ENCODE measurements at regions not wholly inside any gene's neighbourhood (a gene's known extent, or its start where the extent isn't known, plus 50 kb on each side); places are given as distances from the start of the nearest gene placed in this dataset.

DNA sequence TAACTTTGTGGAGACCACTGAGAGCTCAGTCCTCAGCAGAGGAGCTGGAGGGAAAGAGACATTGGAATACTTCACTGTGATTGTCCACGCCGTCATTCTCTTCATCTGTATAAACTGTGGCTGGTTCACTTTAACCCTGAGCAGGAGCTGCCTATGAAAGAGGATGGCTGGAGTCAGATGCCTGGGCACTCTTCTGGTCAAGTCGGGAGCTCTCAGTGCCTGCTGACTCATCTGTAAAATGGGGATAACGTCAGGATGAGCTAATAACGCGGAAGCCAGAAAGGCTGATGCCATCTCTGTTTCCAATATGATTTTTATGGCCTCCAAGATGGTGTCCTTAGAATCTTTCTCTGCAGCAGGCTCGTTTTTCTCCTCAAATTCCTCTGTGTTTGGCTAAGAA lies 51.6 kb upstream of the MRPS22 start:
- Histone ChIP-seq H3K36me3 (no peaks in the 10 kb centered on the region), H3K9me3 (no peaks in the 10 kb centered on the region), H3K27ac (no peak overlapping the region), H3K27me3 (peaks cover 6% of the 10 kb centered on the region), H3K4me1 (no peaks in the 10 kb centered on the region), H3K4me3 (no peak overlapping the region)
- in situ Hi-C loops (cut with MboI; ENCODE audit: low pct_ligation_motif_present in 1 of 4, low pct_unique_long_range_greater_than_20kb in 1 of 4, low sequenced_read_pairs in 3 of 4), result no loop called here
- DNase-seq, result no peak
- WGBS, 2 donors (ENCODE audit: low coverage in 1 of 2), result 52 to 78% methylated on average over 4 to 7 of the region's 7 CpGs
- TF ChIP-seq POLR2A (IDR thresholded peaks at IDR 0.05) (no peak), POLR2AphosphoS5 (IDR thresholded peaks at IDR 0.05) (no peak), EP300 (IDR thresholded peaks at IDR 0.05; ENCODE audit: low read depth) (no peak)
- TF ChIP-seq, protein P1, sequence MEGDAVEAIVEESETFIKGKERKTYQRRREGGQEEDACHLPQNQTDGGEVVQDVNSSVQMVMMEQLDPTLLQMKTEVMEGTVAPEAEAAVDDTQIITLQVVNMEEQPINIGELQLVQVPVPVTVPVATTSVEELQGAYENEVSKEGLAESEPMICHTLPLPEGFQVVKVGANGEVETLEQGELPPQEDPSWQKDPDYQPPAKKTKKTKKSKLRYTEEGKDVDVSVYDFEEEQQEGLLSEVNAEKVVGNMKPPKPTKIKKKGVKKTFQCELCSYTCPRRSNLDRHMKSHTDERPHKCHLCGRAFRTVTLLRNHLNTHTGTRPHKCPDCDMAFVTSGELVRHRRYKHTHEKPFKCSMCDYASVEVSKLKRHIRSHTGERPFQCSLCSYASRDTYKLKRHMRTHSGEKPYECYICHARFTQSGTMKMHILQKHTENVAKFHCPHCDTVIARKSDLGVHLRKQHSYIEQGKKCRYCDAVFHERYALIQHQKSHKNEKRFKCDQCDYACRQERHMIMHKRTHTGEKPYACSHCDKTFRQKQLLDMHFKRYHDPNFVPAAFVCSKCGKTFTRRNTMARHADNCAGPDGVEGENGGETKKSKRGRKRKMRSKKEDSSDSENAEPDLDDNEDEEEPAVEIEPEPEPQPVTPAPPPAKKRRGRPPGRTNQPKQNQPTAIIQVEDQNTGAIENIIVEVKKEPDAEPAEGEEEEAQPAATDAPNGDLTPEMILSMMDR (IDR thresholded peaks at IDR 0.05), result no peak
- intact Hi-C loops (cut with DNase I; ENCODE audit: low total_unique reads), result no loop called here

DNA sequence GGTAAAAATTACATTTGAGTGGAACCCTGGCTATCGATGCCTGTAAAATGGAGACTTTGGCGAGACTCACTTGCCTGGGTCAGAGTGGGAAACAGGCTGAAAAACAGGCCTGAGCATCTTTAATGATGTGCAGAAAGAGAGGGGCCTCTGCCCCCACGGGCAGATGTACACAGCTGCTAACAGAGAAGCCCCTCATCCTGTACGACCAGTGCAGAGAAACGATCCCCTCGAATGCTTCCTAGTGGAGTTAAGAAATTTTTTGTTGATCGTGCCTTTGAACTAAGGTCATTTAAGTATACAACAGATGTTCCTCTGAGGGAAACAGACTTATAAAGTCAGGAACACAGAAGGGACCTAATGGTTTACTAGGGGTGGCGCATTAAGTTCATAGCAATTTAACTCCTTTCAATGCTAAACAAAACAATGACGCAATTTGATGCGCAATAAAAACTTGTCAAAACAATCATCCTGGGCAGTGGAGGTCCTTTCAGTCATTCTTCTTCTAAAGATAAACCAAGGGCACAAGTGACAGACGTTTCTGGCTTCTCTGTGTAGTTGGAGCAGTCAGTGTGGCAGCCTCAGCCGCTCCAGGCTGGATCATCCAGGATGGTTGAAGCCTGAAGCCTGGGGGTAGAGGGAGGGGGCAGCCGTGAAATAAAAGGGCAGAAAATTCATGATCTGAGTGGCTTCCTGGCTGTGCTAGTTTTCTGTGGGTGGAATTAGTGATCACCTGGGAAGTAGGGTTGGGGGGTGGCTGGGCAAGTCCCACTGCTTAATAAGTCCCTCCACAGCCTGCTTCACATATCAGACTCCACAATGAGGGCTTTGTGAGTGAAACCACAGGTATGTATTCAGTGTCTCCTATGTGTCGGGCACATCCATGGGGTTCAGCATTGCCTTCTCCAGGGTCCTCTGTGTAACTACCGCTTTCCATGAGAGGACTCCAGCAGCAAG lies 50.8 kb upstream of the MRPS22 start:
- Histone ChIP-seq H3K4me1 (no peaks in the 10 kb centered on the region), H3K9me3 (no peaks in the 10 kb centered on the region), H3K36me3 (no peaks in the 10 kb centered on the region), H3K27me3 (peaks cover 6% of the 10 kb centered on the region), H3K4me3 (no peak overlapping the region), H3K27ac (no peak overlapping the region)
- in situ Hi-C loops (cut with MboI; ENCODE audit: low pct_ligation_motif_present in 1 of 4, low pct_unique_long_range_greater_than_20kb in 1 of 4, low sequenced_read_pairs in 3 of 4) (no loop called here), intact Hi-C loops (cut with DNase I; ENCODE audit: low total_unique reads) (no loop called here)
- TF ChIP-seq EP300 (IDR thresholded peaks at IDR 0.05; ENCODE audit: low read depth) (no peak), POLR2AphosphoS5 (IDR thresholded peaks at IDR 0.05) (no peak), POLR2A (IDR thresholded peaks at IDR 0.05) (no peak)
- TF ChIP-seq, protein P1 (IDR thresholded peaks at IDR 0.05), result no peak
- DNase-seq, result no peak
- 34 to 38% methylated on average over 5 to 15 of the region's 15 CpGs for WGBS, 2 donors (ENCODE audit: low coverage in 1 of 2)

DNA sequence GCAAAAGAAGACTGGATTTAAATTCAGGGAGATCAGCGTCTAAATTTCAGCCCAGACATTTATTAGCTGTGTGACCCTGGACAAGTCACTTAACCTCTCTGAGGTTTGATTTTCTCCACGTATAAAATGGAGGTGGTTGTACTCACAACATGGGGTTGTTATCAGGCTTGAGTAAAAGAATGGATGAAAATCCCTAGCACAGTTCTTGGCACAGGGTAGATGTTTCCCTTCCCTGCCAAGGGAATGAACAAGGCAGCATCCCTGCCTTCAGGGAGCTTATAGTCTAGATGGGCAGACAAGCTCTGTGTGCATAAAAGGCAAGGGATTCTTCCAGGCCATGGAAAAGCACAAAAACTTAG lies 50.2 kb upstream of the MRPS22 start:
- intact Hi-C loops (cut with DNase I; ENCODE audit: low total_unique reads), result no loop called here
- in situ Hi-C loops (cut with MboI; ENCODE audit: low pct_ligation_motif_present in 1 of 4, low pct_unique_long_range_greater_than_20kb in 1 of 4, low sequenced_read_pairs in 3 of 4), result no loop called here
- Histone ChIP-seq H3K36me3 (no peaks in the 10 kb centered on the region), H3K9me3 (no peaks in the 10 kb centered on the region), H3K27ac (no peak overlapping the region), H3K4me3 (no peak overlapping the region), H3K27me3 (peaks cover 6% of the 10 kb centered on the region), H3K4me1 (no peaks in the 10 kb centered on the region)
- DNase-seq, result no peak
- TF ChIP-seq, protein P1 (IDR thresholded peaks at IDR 0.05), result no peak
- TF ChIP-seq POLR2AphosphoS5 (IDR thresholded peaks at IDR 0.05) (no peak), POLR2A (IDR thresholded peaks at IDR 0.05) (no peak), EP300 (IDR thresholded peaks at IDR 0.05; ENCODE audit: low read depth) (no peak)
- WGBS, 2 donors (ENCODE audit: low coverage in 1 of 2), result 89% methylated on average over 2 of the region's 2 CpGs; no CpG with 5 or more reads in 1 of the 2 donors
